H9 (cell line): ENCODE measurements at regions not wholly inside any gene's neighbourhood (a gene's known extent, or its start where the extent isn't known, plus 50 kb on each side); places are given as distances from the start of the nearest gene placed in this dataset.

Experiments used
- DNase-seq: peaks from one replicate; pipeline ENCODE4 v3.0.0-alpha.2; 2017
- H2AFZ ChIP-seq: one replicate; pipeline ENCODE4 v1.6.1; 2013; ENCODE audit warnings: mild to moderate bottlenecking, low read length, control low read depth, moderate library complexity
- H2AK5ac ChIP-seq: 2 replicates; pipeline ENCODE4 v1.6.1; 2013; ENCODE audit warnings: low read length, control low read depth, mixed read lengths; ENCODE audit not compliant: insufficient read length
- H2BK120ac ChIP-seq: one replicate; pipeline ENCODE4 v1.6.1; 2013; ENCODE audit warnings: low read depth, mild to moderate bottlenecking, low read length, control low read depth, inconsistent platforms; ENCODE audit not compliant: poor library complexity, severe bottlenecking
- H2BK12ac ChIP-seq: 2 replicates; pipeline ENCODE4 v1.6.1; 2013; ENCODE audit warnings: low read length, control low read depth, mixed read lengths, low read depth; ENCODE audit not compliant: insufficient read length
- H2BK15ac ChIP-seq: 2 replicates; pipeline ENCODE4 v1.6.1; 2013; ENCODE audit warnings: low read depth, low read length, control low read depth
- H2BK20ac ChIP-seq: one replicate; pipeline ENCODE4 v1.6.1; 2013; ENCODE audit warnings: low read depth, mild to moderate bottlenecking, low read length, control low read depth, inconsistent platforms; ENCODE audit not compliant: poor library complexity, severe bottlenecking
- H2BK5ac ChIP-seq: 2 replicates; pipeline ENCODE4 v1.6.1; 2013; ENCODE audit warnings: low read length, control low read depth, mixed read lengths; ENCODE audit not compliant: insufficient read length
- H3K14ac ChIP-seq: 2 replicates; pipeline ENCODE4 v1.6.1; 2013; ENCODE audit warnings: low read length, control low read depth; ENCODE audit not compliant: insufficient read depth
- H3K18ac ChIP-seq: 2 replicates; pipeline ENCODE4 v1.6.1; 2013; ENCODE audit warnings: low read depth, mild to moderate bottlenecking, mixed read lengths, low read length, control low read depth; ENCODE audit not compliant: insufficient read length
- H3K23ac ChIP-seq: 2 replicates; pipeline ENCODE4 v1.6.1; 2013; ENCODE audit warnings: low read length, control low read depth, mixed read lengths, low read depth; ENCODE audit not compliant: insufficient read length
- H3K23me2 ChIP-seq: 2 replicates; pipeline ENCODE4 v1.6.1; 2013; ENCODE audit warnings: low read depth, mild to moderate bottlenecking, mixed read lengths, low read length, control low read depth; ENCODE audit not compliant: insufficient read length, poor library complexity, severe bottlenecking
- H3K27ac ChIP-seq: 2 replicates; pipeline ENCODE4 v1.5.1; 2013; ENCODE audit warnings: low read length, control low read depth, mixed read lengths, low read depth; ENCODE audit not compliant: insufficient read length
- H3K27me3 ChIP-seq: 2 replicates; pipeline ENCODE4 v1.6.1; 2013; ENCODE audit warnings: low read length, control low read depth, inconsistent platforms; ENCODE audit not compliant: insufficient read depth
- H3K4ac ChIP-seq: 2 replicates; pipeline ENCODE4 v1.6.1; 2013; ENCODE audit warnings: low read depth, mild to moderate bottlenecking, control low read depth, inconsistent platforms, low read length, moderate library complexity
- H3K4me1 ChIP-seq: 2 replicates; pipeline ENCODE4 v1.6.1; 2013; ENCODE audit warnings: low read length, control low read depth, inconsistent platforms; ENCODE audit not compliant: insufficient read depth
- H3K4me2 ChIP-seq: 2 replicates; pipeline ENCODE4 v1.6.1; 2013; ENCODE audit warnings: low read length, control low read depth, mixed read lengths; ENCODE audit not compliant: insufficient read length, insufficient read depth
- H3K56ac ChIP-seq: 2 replicates; pipeline ENCODE4 v1.6.1; 2013; ENCODE audit warnings: low read depth, mild to moderate bottlenecking, mixed read lengths, low read length, control low read depth; ENCODE audit not compliant: insufficient read length
- H3K79me1 ChIP-seq: 2 replicates; pipeline ENCODE4 v1.6.1; 2013; ENCODE audit warnings: low read depth, mild to moderate bottlenecking, moderate library complexity, low read length, control low read depth, inconsistent platforms; ENCODE audit not compliant: insufficient read depth, poor library complexity, severe bottlenecking
- H3K79me2 ChIP-seq: 2 replicates; pipeline ENCODE4 v1.6.1; 2013; ENCODE audit warnings: low read length, control low read depth, inconsistent platforms; ENCODE audit not compliant: insufficient read depth
- H3K9ac ChIP-seq: 2 replicates; pipeline ENCODE4 v1.6.1; 2013; ENCODE audit warnings: low read length, control low read depth, mixed read lengths; ENCODE audit not compliant: insufficient read length; ENCODE audit errors: extremely low read depth
- H3K9me3 ChIP-seq: one replicate; pipeline ENCODE4 v1.6.1; 2013; ENCODE audit warnings: low read depth, low read length, inconsistent platforms; ENCODE audit not compliant: control insufficient read depth
- H3T11ph ChIP-seq: one replicate; pipeline ENCODE4 v1.6.1; 2013; ENCODE audit warnings: mild to moderate bottlenecking, low read length, control low read depth, inconsistent platforms
- H4K20me1 ChIP-seq: one replicate; pipeline ENCODE4 v1.6.1; 2013; ENCODE audit not compliant: control insufficient read depth, insufficient read length, insufficient read depth
- H4K5ac ChIP-seq: 2 replicates; pipeline ENCODE4 v1.6.1; 2013; ENCODE audit warnings: low read depth, mild to moderate bottlenecking, mixed read lengths, low read length, control low read depth; ENCODE audit not compliant: insufficient read length
- H4K8ac ChIP-seq: replicated peaks from 2 replicates; pipeline ENCODE4 v1.6.1; 2013; ENCODE audit warnings: low read length, control low read depth, mixed read lengths, low read depth; ENCODE audit not compliant: insufficient read length
- H4K91ac ChIP-seq: 2 replicates; pipeline ENCODE4 v1.6.1; 2013; ENCODE audit warnings: low read depth, mild to moderate bottlenecking, moderate library complexity, mixed read lengths, low read length, control low read depth; ENCODE audit not compliant: insufficient read length
- H3K27ac Mint-ChIP-seq, 3 experiments: 2 replicates in 2 of 3; 3 replicates in 1 of 3; pipeline ENCODE4 v1.8.0; 2020 to 2021; ENCODE audit warnings: mixed read lengths in 3 of 3, mild to moderate bottlenecking in 1 of 3, moderate library complexity in 1 of 3
- H3K27me3 Mint-ChIP-seq: 2 replicates; pipeline ENCODE4 v1.8.0; 2021; ENCODE audit warnings: low read depth, mild to moderate bottlenecking, moderate library complexity, mixed read lengths
- H3K36me3 Mint-ChIP-seq, 3 experiments: 2 replicates in 2 of 3; 3 replicates in 1 of 3; pipeline ENCODE4 v1.8.0; 2020 to 2021; ENCODE audit warnings: low read depth in 3 of 3, mixed read lengths in 3 of 3; ENCODE audit not compliant: insufficient read depth in 1 of 3
- H3K4me1 Mint-ChIP-seq, 2 experiments: 2 replicates each; pipeline ENCODE4 v1.8.0; 2020; ENCODE audit warnings: mixed read lengths in 2 of 2
- H3K4me3 Mint-ChIP-seq, 2 experiments: 2 replicates in 1 of 2; 3 replicates in 1 of 2; pipeline ENCODE4 v1.8.0; 2020 to 2021; ENCODE audit warnings: mild to moderate bottlenecking in 2 of 2, mixed read lengths in 2 of 2, moderate library complexity in 1 of 2
- H3K9me3 Mint-ChIP-seq, 2 experiments: 2 replicates in 1 of 2; 3 replicates in 1 of 2; pipeline ENCODE4 v1.8.0; 2020; ENCODE audit warnings: mild to moderate bottlenecking in 2 of 2, mixed read lengths in 2 of 2, moderate library complexity in 1 of 2
- WGBS: extraction: QIAGEN DNeasy Blood & Tissue Kit; methylation state at CpG from one replicate; pipeline ENCODE4 v1.1.7; 2013; ENCODE audit warnings: missing lambda C conversion rate, low lambda C conversion rate, mixed read lengths; ENCODE audit not compliant: insufficient read length; ENCODE audit errors: extremely low coverage; 5-methylcytosine and 5-hydroxymethylcytosine counted together
- TF ChIP-seq, protein P1 (sequence below): fragments of 200-600 bp; sonication (generic); conservative IDR thresholded peaks from 3 replicates; pipeline ENCODE4 v1.8.0; 2021; ENCODE audit warnings: antibody characterized with exemption, mild to moderate bottlenecking

DNA sequence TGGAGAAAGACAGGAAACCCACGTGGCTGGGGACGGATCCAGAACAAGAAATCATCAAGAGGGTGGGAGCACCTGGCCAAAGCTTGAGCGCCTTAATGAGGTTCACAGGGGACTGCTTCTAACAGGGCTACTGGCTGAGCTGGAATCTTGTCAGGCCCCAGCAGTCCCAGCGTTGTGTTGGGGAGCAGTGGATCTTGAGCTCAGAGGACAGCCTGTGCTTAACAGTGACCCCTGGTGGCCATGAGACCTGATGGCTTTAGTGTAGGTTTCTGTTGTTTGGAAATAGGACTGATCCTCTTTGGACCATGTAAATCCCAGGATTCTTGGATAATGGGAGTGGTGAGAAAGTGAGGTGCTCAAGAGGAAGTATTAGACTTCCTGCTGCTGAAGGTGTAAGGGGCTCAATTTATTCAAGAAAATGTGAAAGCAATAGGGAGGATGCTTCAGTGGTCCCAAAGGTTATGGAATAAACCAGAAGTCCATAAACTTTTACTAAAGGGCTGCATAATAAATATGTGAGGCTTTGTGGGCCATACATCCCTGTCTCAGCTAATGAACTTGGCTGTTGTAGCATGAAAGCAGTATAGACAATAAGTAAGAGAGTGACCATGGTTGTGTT lies 216.2 kb downstream of the NFATC2 start:
- peaks cover 20 to 26% of the 10 kb centered on the region in 2 experiments for H3K4me1 Mint-ChIP-seq
- no peak overlapping the region for H3K4me3 Mint-ChIP-seq
- peak; percentile 78 for DNase-seq
- H2AK5ac ChIP-seq = no peak overlapping the region
- no peak overlapping the region for H3T11ph ChIP-seq
- no peaks in the 10 kb centered on the region for H3K9me3 ChIP-seq
- no peak overlapping the region for H4K91ac ChIP-seq
- no peak overlapping the region for H2BK120ac ChIP-seq
- no peak overlapping the region for H3K23ac ChIP-seq
- no CpG with 5 or more reads among the region's 4 CpGs for WGBS
- H3K23me2 ChIP-seq = no peaks in the 10 kb centered on the region
- TF ChIP-seq, protein P1, sequence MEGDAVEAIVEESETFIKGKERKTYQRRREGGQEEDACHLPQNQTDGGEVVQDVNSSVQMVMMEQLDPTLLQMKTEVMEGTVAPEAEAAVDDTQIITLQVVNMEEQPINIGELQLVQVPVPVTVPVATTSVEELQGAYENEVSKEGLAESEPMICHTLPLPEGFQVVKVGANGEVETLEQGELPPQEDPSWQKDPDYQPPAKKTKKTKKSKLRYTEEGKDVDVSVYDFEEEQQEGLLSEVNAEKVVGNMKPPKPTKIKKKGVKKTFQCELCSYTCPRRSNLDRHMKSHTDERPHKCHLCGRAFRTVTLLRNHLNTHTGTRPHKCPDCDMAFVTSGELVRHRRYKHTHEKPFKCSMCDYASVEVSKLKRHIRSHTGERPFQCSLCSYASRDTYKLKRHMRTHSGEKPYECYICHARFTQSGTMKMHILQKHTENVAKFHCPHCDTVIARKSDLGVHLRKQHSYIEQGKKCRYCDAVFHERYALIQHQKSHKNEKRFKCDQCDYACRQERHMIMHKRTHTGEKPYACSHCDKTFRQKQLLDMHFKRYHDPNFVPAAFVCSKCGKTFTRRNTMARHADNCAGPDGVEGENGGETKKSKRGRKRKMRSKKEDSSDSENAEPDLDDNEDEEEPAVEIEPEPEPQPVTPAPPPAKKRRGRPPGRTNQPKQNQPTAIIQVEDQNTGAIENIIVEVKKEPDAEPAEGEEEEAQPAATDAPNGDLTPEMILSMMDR = peak; percentile 83
- H3K4ac ChIP-seq = no peak overlapping the region
- H3K14ac ChIP-seq = no peak overlapping the region
- H2AFZ ChIP-seq = no peak overlapping the region
- H2BK5ac ChIP-seq = no peak overlapping the region
- peaks cover 0 to 8% of the 10 kb centered on the region in 2 experiments; a peak in 2 of 5 replicates for H3K9me3 Mint-ChIP-seq
- no peak overlapping the region for H4K8ac ChIP-seq
- H3K4me2 ChIP-seq = no peak overlapping the region
- no peak overlapping the region for H3K18ac ChIP-seq
- H2BK15ac ChIP-seq = no peak overlapping the region
- H3K27me3 ChIP-seq = no peaks in the 10 kb centered on the region
- peaks cover 4% of the 10 kb centered on the region; the same call in 1 of the 2 replicates for H3K27me3 Mint-ChIP-seq
- peaks cover 1% of the 10 kb centered on the region; the same call in 1 of the 2 replicates for H3K4me1 ChIP-seq
- no peak overlapping the region for H3K27ac Mint-ChIP-seq
- H4K5ac ChIP-seq = no peak overlapping the region
- no peaks in the 10 kb centered on the region for H4K20me1 ChIP-seq
- H2BK20ac ChIP-seq = no peak overlapping the region
- H3K27ac ChIP-seq = no peak overlapping the region
- H3K79me2 ChIP-seq = no peaks in the 10 kb centered on the region
- H2BK12ac ChIP-seq = no peak overlapping the region
- no peak overlapping the region for H3K9ac ChIP-seq
- no peak overlapping the region for H3K56ac ChIP-seq
- no peaks in the 10 kb centered on the region for H3K79me1 ChIP-seq
- H3K36me3 Mint-ChIP-seq = no peaks in the 10 kb centered on the region
